K562 (cell line): ENCODE measurements at regions not wholly inside any gene's neighbourhood (a gene's known extent, or its start where the extent isn't known, plus 50 kb on each side); places are given as distances from the start of the nearest gene placed in this dataset.

Source experiments
- BHLHE40 ChIP-seq: IDR thresholded peaks from 2 replicates; pipeline ENCODE4 v1.6.1; 2011; ENCODE audit warnings: low read length, improper control_type of control experiment
- EP400 ChIP-seq: fragments of 450-650 bp; IDR thresholded peaks from 2 replicates; pipeline ENCODE4 v1.6.1; 2017; ENCODE audit warnings: antibody characterized with exemption, mild to moderate bottlenecking, moderate library complexity
- HCFC1 ChIP-seq: IDR thresholded peaks from 2 replicates; pipeline ENCODE4 v1.6.1; 2012; ENCODE audit warnings: low read depth, low read length, improper control_type of control experiment
- HDGF ChIP-seq: fragments of 450-650 bp; IDR thresholded peaks from 2 replicates; pipeline ENCODE4 v1.6.1; 2016
- ILF3 ChIP-seq: fragments of 450-650 bp; IDR thresholded peaks from 2 replicates; pipeline ENCODE4 v1.6.1; 2018; ENCODE audit warnings: antibody characterized with exemption, mild to moderate bottlenecking, moderate library complexity, borderline replicate concordance
- KDM1A ChIP-seq, 2 experiments: fragments of 450-650 bp; IDR thresholded peaks; 2 replicates each; pipeline ENCODE4 v1.6.1; 2016; ENCODE audit warnings: mild to moderate bottlenecking in 2 of 2
- MYC ChIP-seq, 2 experiments: fragments of 250-450 bp in 1 of 2; sonication (Bioruptor Pico) in 1 of 2; IDR thresholded peaks; 2 replicates each; pipeline versions ENCODE4 v1.5.1 to v1.6.1; 2012 to 2021; ENCODE audit warnings: low read depth in 2 of 2, borderline replicate concordance in 1 of 2, improper control_type of control experiment in 1 of 2, low read length in 1 of 2, mild to moderate bottlenecking in 1 of 2, moderate library complexity in 1 of 2
- PTBP1 ChIP-seq: fragments of 200-400 bp; formaldehyde crosslinking; IDR thresholded peaks from 2 replicates; pipeline ENCODE4 v1.6.1; 2017; ENCODE audit warnings: low read depth, low read length
- TCF7 ChIP-seq: sonication (generic); IDR thresholded peaks from 2 replicates; pipeline ENCODE4 v1.6.1; 2016; ENCODE audit warnings: antibody characterized with exemption, borderline replicate concordance
- ZNF583 ChIP-seq: fragments of 250-450 bp; sonication (Bioruptor Pico); IDR thresholded peaks from 2 replicates; pipeline ENCODE4 v1.4.0; 2020
- TF ChIP-seq, protein P1 (sequence below): IDR thresholded peaks from 2 replicates; pipeline ENCODE4 v1.6.1; 2011; ENCODE audit warnings: borderline replicate concordance, low read depth, mild to moderate bottlenecking, moderate library complexity, low read length; ENCODE audit not compliant: insufficient read depth, poor library complexity, severe bottlenecking
- TF ChIP-seq, protein P2 (sequence below): fragments of 450-650 bp; IDR thresholded peaks from 2 replicates; pipeline ENCODE4 v1.6.1; 2018; ENCODE audit not compliant: partially characterized antibody
- TF ChIP-seq, protein P3 (sequence below): fragments of 450-650 bp; formaldehyde crosslinking; IDR thresholded peaks from 2 replicates; pipeline ENCODE4 v1.4.0; 2020; ENCODE audit warnings: mild to moderate bottlenecking, moderate library complexity
- TF ChIP-seq, protein P4 (sequence below): fragments of 450-650 bp; IDR thresholded peaks from 2 replicates; pipeline ENCODE4 v1.6.1; 2017; ENCODE audit warnings: antibody characterized with exemption

DNA sequence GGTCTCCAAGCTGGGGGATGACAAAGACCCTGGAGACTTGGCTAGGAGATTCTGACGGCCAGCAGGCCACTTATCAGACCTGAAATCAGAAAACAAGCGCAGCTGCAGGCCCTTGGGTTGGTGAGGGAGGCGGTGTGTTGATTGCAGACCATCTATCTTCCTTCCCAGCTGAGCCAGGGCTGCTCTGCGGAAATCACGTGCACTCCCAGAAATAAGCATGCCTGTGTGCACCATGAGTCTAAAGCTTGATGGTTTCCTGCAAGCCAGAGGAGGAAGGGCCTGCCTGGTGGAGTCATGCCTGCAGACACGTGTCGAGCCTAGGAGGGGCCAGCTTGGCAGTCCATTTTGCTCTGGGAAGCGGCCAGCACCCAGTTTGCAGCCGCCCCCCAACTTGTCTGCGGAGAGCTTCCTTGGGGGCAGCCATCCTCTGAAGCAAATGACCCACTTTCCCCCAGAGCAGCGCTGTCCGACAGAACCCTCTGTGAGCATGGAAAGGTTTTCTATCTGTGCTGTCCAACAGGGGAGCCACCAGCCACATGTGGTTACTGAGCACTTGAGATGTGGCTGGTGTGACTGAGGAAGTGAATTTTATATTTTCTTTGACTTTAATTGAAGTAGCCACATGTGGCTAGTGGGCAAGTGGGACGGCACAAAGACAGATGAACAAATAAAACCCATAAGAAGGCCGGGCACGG, 175.7 kb upstream of the BCOR start (continued):
- TF ChIP-seq, protein P1, sequence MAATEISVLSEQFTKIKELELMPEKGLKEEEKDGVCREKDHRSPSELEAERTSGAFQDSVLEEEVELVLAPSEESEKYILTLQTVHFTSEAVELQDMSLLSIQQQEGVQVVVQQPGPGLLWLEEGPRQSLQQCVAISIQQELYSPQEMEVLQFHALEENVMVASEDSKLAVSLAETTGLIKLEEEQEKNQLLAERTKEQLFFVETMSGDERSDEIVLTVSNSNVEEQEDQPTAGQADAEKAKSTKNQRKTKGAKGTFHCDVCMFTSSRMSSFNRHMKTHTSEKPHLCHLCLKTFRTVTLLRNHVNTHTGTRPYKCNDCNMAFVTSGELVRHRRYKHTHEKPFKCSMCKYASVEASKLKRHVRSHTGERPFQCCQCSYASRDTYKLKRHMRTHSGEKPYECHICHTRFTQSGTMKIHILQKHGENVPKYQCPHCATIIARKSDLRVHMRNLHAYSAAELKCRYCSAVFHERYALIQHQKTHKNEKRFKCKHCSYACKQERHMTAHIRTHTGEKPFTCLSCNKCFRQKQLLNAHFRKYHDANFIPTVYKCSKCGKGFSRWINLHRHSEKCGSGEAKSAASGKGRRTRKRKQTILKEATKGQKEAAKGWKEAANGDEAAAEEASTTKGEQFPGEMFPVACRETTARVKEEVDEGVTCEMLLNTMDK, result no peak
- TF ChIP-seq KDM1A (IDR thresholded peaks at IDR 0.05) (peak in 1 of 2 experiments; percentile 53; a peak in 1 of 4 replicates), ILF3 (no peak), MYC (IDR thresholded peaks at IDR 0.05; ENCODE audit: low read depth, low read length) (peak; percentile 79), MYC (CRISPR knock-in tag; IDR thresholded peaks at IDR 0.05; ENCODE audit: borderline replicate concordance, low read depth) (no peak), EP400 (0 out of 2 replicates have a peak, but pooled peaks have one; percentile 39), TCF7 (no peak), HCFC1 (no peak), PTBP1 (no peak), HDGF (no peak), ZNF583 (CRISPR knock-in tag) (no peak), BHLHE40 (peak; percentile 99)
- TF ChIP-seq, protein P2, sequence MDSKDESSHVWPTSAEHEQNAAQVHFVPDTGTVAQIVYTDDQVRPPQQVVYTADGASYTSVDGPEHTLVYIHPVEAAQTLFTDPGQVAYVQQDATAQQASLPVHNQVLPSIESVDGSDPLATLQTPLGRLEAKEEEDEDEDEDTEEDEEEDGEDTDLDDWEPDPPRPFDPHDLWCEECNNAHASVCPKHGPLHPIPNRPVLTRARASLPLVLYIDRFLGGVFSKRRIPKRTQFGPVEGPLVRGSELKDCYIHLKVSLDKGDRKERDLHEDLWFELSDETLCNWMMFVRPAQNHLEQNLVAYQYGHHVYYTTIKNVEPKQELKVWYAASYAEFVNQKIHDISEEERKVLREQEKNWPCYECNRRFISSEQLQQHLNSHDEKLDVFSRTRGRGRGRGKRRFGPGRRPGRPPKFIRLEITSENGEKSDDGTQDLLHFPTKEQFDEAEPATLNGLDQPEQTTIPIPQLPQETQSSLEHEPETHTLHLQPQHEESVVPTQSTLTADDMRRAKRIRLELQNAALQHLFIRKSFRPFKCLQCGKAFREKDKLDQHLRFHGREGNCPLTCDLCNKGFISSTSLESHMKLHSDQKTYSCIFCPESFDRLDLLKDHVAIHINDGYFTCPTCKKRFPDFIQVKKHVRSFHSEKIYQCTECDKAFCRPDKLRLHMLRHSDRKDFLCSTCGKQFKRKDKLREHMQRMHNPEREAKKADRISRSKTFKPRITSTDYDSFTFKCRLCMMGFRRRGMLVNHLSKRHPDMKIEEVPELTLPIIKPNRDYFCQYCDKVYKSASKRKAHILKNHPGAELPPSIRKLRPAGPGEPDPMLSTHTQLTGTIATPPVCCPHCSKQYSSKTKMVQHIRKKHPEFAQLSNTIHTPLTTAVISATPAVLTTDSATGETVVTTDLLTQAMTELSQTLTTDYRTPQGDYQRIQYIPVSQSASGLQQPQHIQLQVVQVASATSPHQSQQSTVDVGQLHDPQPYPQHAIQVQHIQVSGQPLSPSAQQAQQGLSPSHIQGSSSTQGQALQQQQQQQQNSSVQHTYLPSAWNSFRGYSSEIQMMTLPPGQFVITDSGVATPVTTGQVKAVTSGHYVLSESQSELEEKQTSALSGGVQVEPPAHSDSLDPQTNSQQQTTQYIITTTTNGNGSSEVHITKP, result no peak
- TF ChIP-seq, protein P3, sequence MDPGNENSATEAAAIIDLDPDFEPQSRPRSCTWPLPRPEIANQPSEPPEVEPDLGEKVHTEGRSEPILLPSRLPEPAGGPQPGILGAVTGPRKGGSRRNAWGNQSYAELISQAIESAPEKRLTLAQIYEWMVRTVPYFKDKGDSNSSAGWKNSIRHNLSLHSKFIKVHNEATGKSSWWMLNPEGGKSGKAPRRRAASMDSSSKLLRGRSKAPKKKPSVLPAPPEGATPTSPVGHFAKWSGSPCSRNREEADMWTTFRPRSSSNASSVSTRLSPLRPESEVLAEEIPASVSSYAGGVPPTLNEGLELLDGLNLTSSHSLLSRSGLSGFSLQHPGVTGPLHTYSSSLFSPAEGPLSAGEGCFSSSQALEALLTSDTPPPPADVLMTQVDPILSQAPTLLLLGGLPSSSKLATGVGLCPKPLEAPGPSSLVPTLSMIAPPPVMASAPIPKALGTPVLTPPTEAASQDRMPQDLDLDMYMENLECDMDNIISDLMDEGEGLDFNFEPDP (CRISPR knock-in tag), result no peak
- TF ChIP-seq, protein P4, sequence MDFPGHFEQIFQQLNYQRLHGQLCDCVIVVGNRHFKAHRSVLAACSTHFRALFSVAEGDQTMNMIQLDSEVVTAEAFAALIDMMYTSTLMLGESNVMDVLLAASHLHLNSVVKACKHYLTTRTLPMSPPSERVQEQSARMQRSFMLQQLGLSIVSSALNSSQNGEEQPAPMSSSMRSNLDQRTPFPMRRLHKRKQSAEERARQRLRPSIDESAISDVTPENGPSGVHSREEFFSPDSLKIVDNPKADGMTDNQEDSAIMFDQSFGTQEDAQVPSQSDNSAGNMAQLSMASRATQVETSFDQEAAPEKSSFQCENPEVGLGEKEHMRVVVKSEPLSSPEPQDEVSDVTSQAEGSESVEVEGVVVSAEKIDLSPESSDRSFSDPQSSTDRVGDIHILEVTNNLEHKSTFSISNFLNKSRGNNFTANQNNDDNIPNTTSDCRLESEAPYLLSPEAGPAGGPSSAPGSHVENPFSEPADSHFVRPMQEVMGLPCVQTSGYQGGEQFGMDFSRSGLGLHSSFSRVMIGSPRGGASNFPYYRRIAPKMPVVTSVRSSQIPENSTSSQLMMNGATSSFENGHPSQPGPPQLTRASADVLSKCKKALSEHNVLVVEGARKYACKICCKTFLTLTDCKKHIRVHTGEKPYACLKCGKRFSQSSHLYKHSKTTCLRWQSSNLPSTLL, result no peak
